B cell (primary cell): ENCODE measurements at regions not wholly inside any gene's neighbourhood (a gene's known extent, or its start where the extent isn't known, plus 50 kb on each side); places are given as distances from the start of the nearest gene placed in this dataset.

Experiments used
- ATAC-seq: fragments of 200-7000 bp; cut with Tn5 transposase; one replicate; pipeline ENCODE4 v1.10.0; 2021; ENCODE audit warnings: low read depth, mild to moderate bottlenecking, moderate number of reproducible peaks, moderate library complexity
- CTCF ChIA-PET: fragments of 350-600 bp; sonication (Branson Sonifier 250); formaldehyde crosslinking; loops from one replicate; lab custom pipeline; 2021; ENCODE audit warnings: antibody characterized with exemption, inconsistent platforms; lab: Charles Lee
- POLR2A ChIA-PET: fragments of 350-600 bp; sonication (Branson Sonifier 250); formaldehyde crosslinking; loops from one replicate; lab custom pipeline; 2021; ENCODE audit warnings: antibody characterized with exemption; lab: Charles Lee
- DNase-seq: peaks from one replicate; pipeline ENCODE4 v3.0.0; 2013
- H2AFZ ChIP-seq: 2 replicates; pipeline ENCODE4 v1.6.1; 2012; ENCODE audit warnings: mild to moderate bottlenecking, low read depth, low read length; ENCODE audit not compliant: insufficient read depth, poor library complexity, severe bottlenecking
- H3K27ac ChIP-seq, 2 donors: 1 replicate in 1 of 2; 2 replicates in 1 of 2; pipeline ENCODE4 v1.5.1; 2012 to 2013; ENCODE audit warnings: low read length in 2 of 2, mild to moderate bottlenecking in 2 of 2, moderate library complexity in 1 of 2
- H3K27me3 ChIP-seq, 4 experiments: fragments of 200-600 bp in 1 of 4; sonication (generic) in 1 of 4; replicated peaks in 1 of 4; 1 replicate in 2 of 4; 2 replicates in 2 of 4; pipeline versions ENCODE4 v1.6.1 to v1.7.0; 2013 to 2016; ENCODE audit warnings: low read length in 3 of 4, mild to moderate bottlenecking in 2 of 4, mixed read lengths in 1 of 4, moderate library complexity in 1 of 4; ENCODE audit not compliant: insufficient read depth in 4 of 4, control insufficient read depth in 3 of 4; ENCODE audit errors: control extremely low read depth in 1 of 4
- H3K36me3 ChIP-seq, 2 experiments: replicated peaks in 1 of 2; 1 replicate in 1 of 2; 2 replicates in 1 of 2; pipeline versions ENCODE4 v1.6.1 to v1.7.1; 2013; ENCODE audit warnings: low read length in 1 of 2; ENCODE audit not compliant: insufficient read depth in 2 of 2, control insufficient read depth in 1 of 2; ENCODE audit errors: control extremely low read depth in 1 of 2, extremely low read depth in 1 of 2
- H3K4me1 ChIP-seq, 2 donors: fragments of 200-600 bp in 1 of 2; sonication (generic) in 1 of 2; 1 replicate in 1 of 2; 2 replicates in 1 of 2; pipeline versions ENCODE4 v1.5.1 to v1.6.1; 2013 to 2017; ENCODE audit warnings: low read length in 2 of 2; ENCODE audit not compliant: control insufficient read depth in 2 of 2, insufficient read depth in 2 of 2
- H3K4me2 ChIP-seq: replicated peaks from 2 replicates; pipeline ENCODE3; 2012; ENCODE audit warnings: mild to moderate bottlenecking, low read depth, low read length; ENCODE audit not compliant: poor library complexity, severe bottlenecking
- H3K4me3 ChIP-seq, 5 experiments: fragments of 200-600 bp in 1 of 5; sonication (generic) in 1 of 5; 1 replicate in 3 of 5; 2 replicates in 2 of 5; pipeline versions ENCODE4 v1.5.1 to v1.7.0; 2011 to 2016; ENCODE audit warnings: low read length in 4 of 5, mild to moderate bottlenecking in 4 of 5, low read depth in 2 of 5, control low read depth in 1 of 5, moderate library complexity in 1 of 5; ENCODE audit not compliant: insufficient read depth in 1 of 5; ENCODE audit errors: control extremely low read depth in 1 of 5, extremely low read depth in 1 of 5
- H3K79me2 ChIP-seq: fragments of 200-600 bp; sonication (generic); one replicate; pipeline ENCODE4 v1.6.0; 2016; ENCODE audit warnings: low read length; ENCODE audit not compliant: control insufficient read depth, insufficient read depth
- H3K9ac ChIP-seq: fragments of 200-600 bp; sonication (generic); 2 replicates; pipeline ENCODE4 v1.6.1; 2017; ENCODE audit warnings: mild to moderate bottlenecking, low read length, moderate library complexity
- H3K9me3 ChIP-seq, 3 donors: one replicate each; pipeline versions ENCODE4 v1.6.1 to v1.7.1; 2013; ENCODE audit warnings: low read length in 2 of 3; ENCODE audit not compliant: control insufficient read depth in 2 of 3, insufficient read depth in 1 of 3; ENCODE audit errors: control extremely low read depth in 1 of 3
- H4K20me1 ChIP-seq: 2 replicates; pipeline ENCODE4 v1.6.0; 2012; ENCODE audit warnings: mild to moderate bottlenecking, low read length; ENCODE audit not compliant: insufficient read depth, control insufficient read depth, poor library complexity, severe bottlenecking
- H3K27ac Mint-ChIP-seq: one replicate; pipeline ENCODE4 v1.8.0; 2021; ENCODE audit warnings: mixed read lengths
- H3K27me3 Mint-ChIP-seq: one replicate; pipeline ENCODE4 v1.8.0; 2021; ENCODE audit warnings: mixed read lengths
- H3K4me1 Mint-ChIP-seq: one replicate; pipeline ENCODE4 v1.8.0; 2021; ENCODE audit warnings: mixed read lengths
- H3K4me3 Mint-ChIP-seq: one replicate; pipeline ENCODE4 v1.8.0; 2021; ENCODE audit warnings: mixed read lengths
- H3K9me3 Mint-ChIP-seq: one replicate; pipeline ENCODE4 v1.8.0; 2022; ENCODE audit warnings: mixed read lengths; ENCODE audit not compliant: insufficient read depth
- EZH2 ChIP-seq: IDR thresholded peaks from 2 replicates; pipeline ENCODE4 v1.6.1; 2012; ENCODE audit warnings: borderline replicate concordance, low read depth, mild to moderate bottlenecking, moderate library complexity, low read length; ENCODE audit not compliant: insufficient read depth, poor library complexity, severe bottlenecking
- WGBS: methylation state at CpG from one replicate; pipeline ENCODE4 v1.1.5; 2013; ENCODE audit warnings: missing lambda C conversion rate; ENCODE audit not compliant: insufficient coverage; 5-methylcytosine and 5-hydroxymethylcytosine counted together
- intact Hi-C: fragments of 100-400 bp; cut with micrococcal nuclease; formaldehyde crosslinking; loops from one replicate; pipeline ENCODE4 v1.10.0; 2022
- TF ChIP-seq, protein P1 (sequence below): fragments of 200-600 bp; IDR thresholded peaks from one replicate; pipeline ENCODE4 v1.8.0; 2022; ENCODE audit warnings: antibody characterized with exemption, mild to moderate bottlenecking

DNA sequence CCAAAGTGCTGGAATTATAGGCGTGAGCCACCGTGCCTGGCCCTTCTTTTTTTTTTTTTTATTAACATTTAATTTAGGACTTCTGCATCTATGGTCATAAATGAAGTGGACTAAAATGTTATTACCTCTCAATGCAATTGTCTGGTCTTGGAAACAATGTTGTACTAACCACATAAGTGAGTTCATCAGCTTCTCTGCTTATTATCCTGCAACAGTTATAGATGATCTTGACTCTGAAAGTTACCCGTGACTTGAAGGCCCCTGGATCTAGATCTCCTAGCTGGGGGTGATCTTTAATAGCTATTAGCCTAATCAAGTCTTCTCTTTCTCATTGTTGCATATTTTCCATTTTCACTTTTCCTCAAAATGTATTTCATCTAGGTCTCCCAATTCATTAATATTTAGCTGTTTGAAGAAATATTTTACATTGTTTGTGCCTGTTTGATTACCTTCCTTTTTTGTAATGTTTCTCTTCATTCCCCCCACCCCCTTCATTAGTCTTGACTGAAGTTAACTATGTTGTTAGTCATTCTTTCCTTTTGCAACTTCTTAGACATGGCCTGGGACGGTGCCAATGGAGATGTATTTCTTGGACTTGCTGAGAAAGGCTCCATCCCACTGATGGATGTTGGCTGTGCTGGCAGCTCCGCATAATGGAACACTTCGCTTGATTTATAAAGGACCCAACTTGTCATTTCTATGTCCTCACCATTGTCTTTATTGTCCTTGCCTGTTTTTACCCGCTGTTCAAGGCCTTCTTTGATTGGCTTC lies 141.6 kb upstream of the RIOK3 start:
- H3K27ac ChIP-seq, result no peak overlapping the region
- Mint-ChIP-seq H3K27me3 (no peaks in the 10 kb centered on the region), H3K27ac (no peak overlapping the region), H3K4me1 (peaks cover 12% of the 10 kb centered on the region), H3K9me3 (no peaks in the 10 kb centered on the region), H3K4me3 (no peak overlapping the region)
- DNase-seq (no peak), ATAC-seq (no peak)
- POLR2A ChIA-PET, result interaction anchor here (0.7 kb wide), 1 partner anchor 9 kb away, joined by 4 read pairs; no protein-coding TSS in a partner anchor
- H3K9ac ChIP-seq, result no peak overlapping the region
- intact Hi-C loops, result no loop called here
- H3K4me1 ChIP-seq, result peaks cover 4 to 10% of the 10 kb centered on the region in 2 donors
- H3K79me2 ChIP-seq, result no peaks in the 10 kb centered on the region
- 100% methylated on average over 4 of the region's 7 CpGs for WGBS
- no peak overlapping the region for H3K4me3 ChIP-seq
- no peaks in the 10 kb centered on the region for H3K27me3 ChIP-seq
- no peaks in the 10 kb centered on the region for H4K20me1 ChIP-seq
- H3K4me2 ChIP-seq, result no peak overlapping the region
- no peaks in the 10 kb centered on the region for H3K9me3 ChIP-seq
- TF ChIP-seq, protein P1, sequence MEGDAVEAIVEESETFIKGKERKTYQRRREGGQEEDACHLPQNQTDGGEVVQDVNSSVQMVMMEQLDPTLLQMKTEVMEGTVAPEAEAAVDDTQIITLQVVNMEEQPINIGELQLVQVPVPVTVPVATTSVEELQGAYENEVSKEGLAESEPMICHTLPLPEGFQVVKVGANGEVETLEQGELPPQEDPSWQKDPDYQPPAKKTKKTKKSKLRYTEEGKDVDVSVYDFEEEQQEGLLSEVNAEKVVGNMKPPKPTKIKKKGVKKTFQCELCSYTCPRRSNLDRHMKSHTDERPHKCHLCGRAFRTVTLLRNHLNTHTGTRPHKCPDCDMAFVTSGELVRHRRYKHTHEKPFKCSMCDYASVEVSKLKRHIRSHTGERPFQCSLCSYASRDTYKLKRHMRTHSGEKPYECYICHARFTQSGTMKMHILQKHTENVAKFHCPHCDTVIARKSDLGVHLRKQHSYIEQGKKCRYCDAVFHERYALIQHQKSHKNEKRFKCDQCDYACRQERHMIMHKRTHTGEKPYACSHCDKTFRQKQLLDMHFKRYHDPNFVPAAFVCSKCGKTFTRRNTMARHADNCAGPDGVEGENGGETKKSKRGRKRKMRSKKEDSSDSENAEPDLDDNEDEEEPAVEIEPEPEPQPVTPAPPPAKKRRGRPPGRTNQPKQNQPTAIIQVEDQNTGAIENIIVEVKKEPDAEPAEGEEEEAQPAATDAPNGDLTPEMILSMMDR, result no peak
- TF ChIP-seq EZH2, result no peak
- H2AFZ ChIP-seq, result no peak overlapping the region
- no peaks in the 10 kb centered on the region for H3K36me3 ChIP-seq
- CTCF ChIA-PET, result no interaction called here

DNA sequence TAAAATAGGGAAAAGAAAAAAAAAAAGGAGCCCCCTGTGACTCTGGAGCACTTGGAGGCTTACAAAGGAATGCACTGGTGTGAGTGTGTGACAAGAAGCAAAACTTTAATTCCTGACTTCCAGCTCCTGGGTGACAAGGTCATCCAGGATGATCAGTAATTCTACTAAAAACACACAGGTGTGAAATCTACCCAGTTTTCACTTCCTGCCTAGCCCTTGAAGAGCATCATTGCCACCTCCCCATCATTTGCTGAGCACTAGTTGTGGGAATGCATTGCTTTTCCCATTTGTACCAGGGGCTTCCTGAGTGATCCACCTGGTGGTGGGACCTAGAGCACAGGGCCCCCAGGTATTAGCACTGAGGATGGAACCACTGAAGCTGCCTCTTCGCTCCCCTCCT lies 139.7 kb upstream of the RIOK3 start:
- no peak overlapping the region for H3K9ac ChIP-seq
- ATAC-seq (no peak), DNase-seq (no peak)
- H3K79me2 ChIP-seq, result no peaks in the 10 kb centered on the region
- Mint-ChIP-seq H3K27me3 (no peaks in the 10 kb centered on the region), H3K4me1 (peaks cover 4% of the 10 kb centered on the region), H3K4me3 (no peak overlapping the region), H3K27ac (no peak overlapping the region), H3K9me3 (no peaks in the 10 kb centered on the region)
- POLR2A ChIA-PET, result no interaction called here
- H2AFZ ChIP-seq, result no peak overlapping the region
- WGBS, result no CpG with 5 or more reads among the region's 1 CpG
- peaks cover 0 to 2% of the 10 kb centered on the region in 2 donors for H3K4me1 ChIP-seq
- H3K27me3 ChIP-seq, result no peaks in the 10 kb centered on the region
- intact Hi-C loops, result no loop called here
- H3K4me3 ChIP-seq, result no peak overlapping the region
- H3K36me3 ChIP-seq, result no peaks in the 10 kb centered on the region
- no peaks in the 10 kb centered on the region for H4K20me1 ChIP-seq
- no peak overlapping the region for H3K4me2 ChIP-seq
- H3K9me3 ChIP-seq, result no peaks in the 10 kb centered on the region
- H3K27ac ChIP-seq, result no peak overlapping the region
- TF ChIP-seq EZH2, result no peak
- TF ChIP-seq, protein P1, result no peak
- CTCF ChIA-PET, result interaction anchor here (0.7 kb wide), 1 partner anchor 46 kb away, joined by 3 read pairs; no protein-coding TSS in a partner anchor
